Neural cell (in vitro differentiated cells): ENCODE measurements at regions not wholly inside any gene's neighbourhood (a gene's known extent, or its start where the extent isn't known, plus 50 kb on each side); places are given as distances from the start of the nearest gene placed in this dataset.

Source experiments
- H2AFZ ChIP-seq: fragments of 200-600, 300-800 bp; sonication (generic), shearing (Covaris generic); 2 replicates; pipeline ENCODE4 v1.6.0; 2014; ENCODE audit warnings: low read depth, mild to moderate bottlenecking, antibody characterized with exemption, low read length, moderate library complexity
- H3F3A ChIP-seq: fragments of 200-600 bp; shearing (Covaris generic); 2 replicates; pipeline ENCODE4 v1.6.1; 2016; ENCODE audit warnings: mild to moderate bottlenecking, moderate library complexity, mixed read lengths, antibody characterized with exemption, low read length; ENCODE audit not compliant: insufficient read depth, poor library complexity, severe bottlenecking
- H3K27ac ChIP-seq: fragments of 200-600, 300-800 bp; sonication (generic), shearing (Covaris generic); 2 replicates; pipeline ENCODE4 v1.5.1; 2014; ENCODE audit warnings: mild to moderate bottlenecking, low read length, moderate library complexity
- H3K27me3 ChIP-seq: fragments of 300-800, 200-600 bp; sonication (generic), shearing (Covaris generic); 2 replicates; pipeline ENCODE4 v1.6.0; 2014; ENCODE audit warnings: mild to moderate bottlenecking, low read depth, low read length, moderate library complexity; ENCODE audit not compliant: insufficient read depth
- H3K36me3 ChIP-seq: fragments of 300-800, 200-600 bp; sonication (generic), shearing (Covaris generic); 2 replicates; pipeline ENCODE4 v1.5.1; 2014; ENCODE audit warnings: mild to moderate bottlenecking, antibody characterized with exemption, low read length, moderate library complexity; ENCODE audit not compliant: insufficient read depth
- H3K4me2 ChIP-seq: fragments of 300-800, 200-600 bp; sonication (generic), shearing (Covaris generic); 2 replicates; pipeline ENCODE4 v1.6.0; 2014; ENCODE audit warnings: mild to moderate bottlenecking, low read length
- H3K4me3 ChIP-seq: fragments of 300-800, 200-600 bp; sonication (generic), shearing (Covaris generic); 2 replicates; pipeline ENCODE4 v1.5.1; 2014; ENCODE audit warnings: mild to moderate bottlenecking, low read length, moderate library complexity
- H3K79me2 ChIP-seq: fragments of 200-600 bp; shearing (Covaris generic); replicated peaks from 2 replicates; pipeline ENCODE4 v1.6.0; 2014; ENCODE audit warnings: mild to moderate bottlenecking, low read length, moderate library complexity; ENCODE audit not compliant: insufficient read depth
- H3K9ac ChIP-seq: fragments of 300-800, 200-600 bp; sonication (generic), shearing (Covaris generic); 2 replicates; pipeline ENCODE4 v1.6.1; 2016; ENCODE audit warnings: mild to moderate bottlenecking, low read length, mixed read lengths
- H3K9me2 ChIP-seq: fragments of 200-600 bp; shearing (Covaris generic); 2 replicates; pipeline ENCODE4 v1.6.1; 2016; ENCODE audit warnings: mild to moderate bottlenecking, low read length, mixed read lengths; ENCODE audit not compliant: insufficient read depth
- H3K9me3 ChIP-seq: fragments of 200-600, 300-800 bp; sonication (generic), shearing (Covaris generic); 2 replicates; pipeline ENCODE4 v1.6.1; 2016; ENCODE audit warnings: mild to moderate bottlenecking, mixed run types, low read length, moderate library complexity, mixed read lengths
- H4K20me1 ChIP-seq: fragments of 200-600 bp; shearing (Covaris generic); 2 replicates; pipeline ENCODE4 v1.6.1; 2016; ENCODE audit warnings: mild to moderate bottlenecking, mixed run types; ENCODE audit not compliant: insufficient read depth
- CTCF ChIP-seq: fragments of 450-650 bp; IDR thresholded peaks from 2 replicates; pipeline ENCODE4 v1.5.1; 2014; ENCODE audit warnings: antibody characterized with exemption, mild to moderate bottlenecking, moderate library complexity; ENCODE audit not compliant: poor library complexity, severe bottlenecking
- EP300 ChIP-seq: fragments of 450-650 bp; conservative IDR thresholded peaks from 2 replicates; pipeline ENCODE4 v1.6.1; 2014; ENCODE audit warnings: antibody characterized with exemption, mild to moderate bottlenecking, moderate library complexity; ENCODE audit not compliant: poor library complexity, severe bottlenecking
- EZH2 ChIP-seq: fragments of 200-600, 300-800 bp; shearing (Covaris generic), sonication (generic); IDR thresholded peaks from 2 replicates; pipeline ENCODE4 v1.6.1; 2014; ENCODE audit warnings: antibody characterized with exemption, low read length, borderline replicate concordance, mild to moderate bottlenecking; ENCODE audit not compliant: insufficient read depth, poor library complexity, severe bottlenecking
- MXI1 ChIP-seq: fragments of 450-650 bp; conservative IDR thresholded peaks from 2 replicates; pipeline ENCODE4 v1.6.1; 2014; ENCODE audit warnings: antibody characterized with exemption, mild to moderate bottlenecking; ENCODE audit not compliant: poor library complexity, severe bottlenecking
- POLR2AphosphoS5 ChIP-seq: IDR thresholded peaks from 2 replicates; pipeline ENCODE4 v1.6.1; 2012
- RAD21 ChIP-seq: fragments of 450-650 bp; conservative IDR thresholded peaks from 2 replicates; pipeline ENCODE4 v1.6.1; 2014; ENCODE audit warnings: antibody characterized with exemption, mild to moderate bottlenecking, moderate library complexity
- SMC3 ChIP-seq: fragments of 450-650 bp; conservative IDR thresholded peaks from 2 replicates; pipeline ENCODE4 v1.6.1; 2014; ENCODE audit warnings: antibody characterized with exemption, mild to moderate bottlenecking, moderate library complexity; ENCODE audit not compliant: poor library complexity
- TAF1 ChIP-seq: IDR thresholded peaks from 2 replicates; pipeline ENCODE4 v1.6.1; 2012; ENCODE audit warnings: low read depth
- TF ChIP-seq, protein P1 (sequence below): IDR thresholded peaks from 2 replicates; pipeline ENCODE4 v1.6.1; 2012; ENCODE audit warnings: borderline replicate concordance

GRCh38 chr2:185947722-185948121, 209.1 kb downstream of the FSIP2 start:
- Histone ChIP-seq H3K79me2 (no peaks in the 10 kb centered on the region), H4K20me1 (no peaks in the 10 kb centered on the region), H3K9me2 (no peaks in the 10 kb centered on the region), H3K4me2 (no peak overlapping the region), H3K27ac (no peak overlapping the region), H3K36me3 (no peaks in the 10 kb centered on the region), H3K9ac (no peak overlapping the region), H3K4me3 (no peak overlapping the region), H3K27me3 (no peaks in the 10 kb centered on the region), H3F3A (no peaks in the 10 kb centered on the region), H3K9me3 (peaks cover 4% of the 10 kb centered on the region), H2AFZ (no peak overlapping the region)
- TF ChIP-seq POLR2AphosphoS5 (no peak), SMC3 (no peak), MXI1 (no peak), EZH2 (no peak), EP300 (no peak), TAF1 (no peak), RAD21 (no peak), CTCF (no peak)
- TF ChIP-seq, protein P1, sequence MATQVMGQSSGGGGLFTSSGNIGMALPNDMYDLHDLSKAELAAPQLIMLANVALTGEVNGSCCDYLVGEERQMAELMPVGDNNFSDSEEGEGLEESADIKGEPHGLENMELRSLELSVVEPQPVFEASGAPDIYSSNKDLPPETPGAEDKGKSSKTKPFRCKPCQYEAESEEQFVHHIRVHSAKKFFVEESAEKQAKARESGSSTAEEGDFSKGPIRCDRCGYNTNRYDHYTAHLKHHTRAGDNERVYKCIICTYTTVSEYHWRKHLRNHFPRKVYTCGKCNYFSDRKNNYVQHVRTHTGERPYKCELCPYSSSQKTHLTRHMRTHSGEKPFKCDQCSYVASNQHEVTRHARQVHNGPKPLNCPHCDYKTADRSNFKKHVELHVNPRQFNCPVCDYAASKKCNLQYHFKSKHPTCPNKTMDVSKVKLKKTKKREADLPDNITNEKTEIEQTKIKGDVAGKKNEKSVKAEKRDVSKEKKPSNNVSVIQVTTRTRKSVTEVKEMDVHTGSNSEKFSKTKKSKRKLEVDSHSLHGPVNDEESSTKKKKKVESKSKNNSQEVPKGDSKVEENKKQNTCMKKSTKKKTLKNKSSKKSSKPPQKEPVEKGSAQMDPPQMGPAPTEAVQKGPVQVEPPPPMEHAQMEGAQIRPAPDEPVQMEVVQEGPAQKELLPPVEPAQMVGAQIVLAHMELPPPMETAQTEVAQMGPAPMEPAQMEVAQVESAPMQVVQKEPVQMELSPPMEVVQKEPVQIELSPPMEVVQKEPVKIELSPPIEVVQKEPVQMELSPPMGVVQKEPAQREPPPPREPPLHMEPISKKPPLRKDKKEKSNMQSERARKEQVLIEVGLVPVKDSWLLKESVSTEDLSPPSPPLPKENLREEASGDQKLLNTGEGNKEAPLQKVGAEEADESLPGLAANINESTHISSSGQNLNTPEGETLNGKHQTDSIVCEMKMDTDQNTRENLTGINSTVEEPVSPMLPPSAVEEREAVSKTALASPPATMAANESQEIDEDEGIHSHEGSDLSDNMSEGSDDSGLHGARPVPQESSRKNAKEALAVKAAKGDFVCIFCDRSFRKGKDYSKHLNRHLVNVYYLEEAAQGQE = no peak

- no peaks in the 10 kb centered on the region for H4K20me1 ChIP-seq
- H3K9ac ChIP-seq = no peak overlapping the region
- no peak for TF ChIP-seq MXI1
- TF ChIP-seq EP300 = no peak
- TF ChIP-seq SMC3 = no peak
- no peak for TF ChIP-seq CTCF
- TF ChIP-seq RAD21 = no peak
- TF ChIP-seq POLR2AphosphoS5 = no peak
- TF ChIP-seq, protein P1 = no peak
- no peak for TF ChIP-seq EZH2
- TF ChIP-seq TAF1 = no peak
- H3K9me2 ChIP-seq = no peaks in the 10 kb centered on the region
- no peak overlapping the region for H3K4me3 ChIP-seq
- H3F3A ChIP-seq = no peaks in the 10 kb centered on the region
- no peak overlapping the region for H3K4me2 ChIP-seq
- H3K36me3 ChIP-seq = no peaks in the 10 kb centered on the region
- H3K79me2 ChIP-seq = no peaks in the 10 kb centered on the region
- no peaks in the 10 kb centered on the region for H3K27me3 ChIP-seq
- H3K27ac ChIP-seq = no peak overlapping the region
- H2AFZ ChIP-seq = no peak overlapping the region
- no peaks in the 10 kb centered on the region for H3K9me3 ChIP-seq
These were observed 213.5 kb downstream of the FSIP2 start for GRCh38 chr2:185952100-185952499.
